Vagina (tissue), 2 donors: ENCODE measurements at regions not wholly inside any gene's neighbourhood (a gene's known extent, or its start where the extent isn't known, plus 50 kb on each side); places are given as distances from the start of the nearest gene placed in this dataset.

Experiments
- DNase-seq, 2 donors: peaks; one replicate each; pipeline ENCODE4 v3.0.0-alpha.2; 2017; ENCODE audit errors: extremely low spot score in 2 of 2
- H3K27ac ChIP-seq: fragments of 200-600 bp; sonication (generic); one replicate; pipeline ENCODE4 v1.5.1; 2019
- H3K27me3 ChIP-seq: fragments of 200-600 bp; sonication (generic); one replicate; pipeline ENCODE4 v1.5.1; 2019
- H3K36me3 ChIP-seq, 2 donors: fragments of 200-600 bp; sonication (generic); one replicate each; pipeline ENCODE4 v1.5.1; 2017 to 2019
- H3K4me1 ChIP-seq: fragments of 200-600 bp; sonication (generic); one replicate; pipeline ENCODE4 v1.5.1; 2019
- H3K4me3 ChIP-seq, 2 donors: fragments of 200-600 bp; sonication (generic); 1 replicate in 1 of 2; 2 replicates in 1 of 2; pipeline ENCODE4 v1.5.1; 2016 to 2019
- H3K9me3 ChIP-seq: fragments of 200-600 bp; sonication (generic); one replicate; pipeline ENCODE4 v1.5.1; 2019
- POLR2A ChIP-seq, 2 donors: fragments of 450-650 bp; IDR thresholded peaks; one replicate each; pipeline ENCODE4 v1.6.1; 2017; ENCODE audit warnings: antibody characterized with exemption in 2 of 2, mild to moderate bottlenecking in 2 of 2, moderate library complexity in 2 of 2
- POLR2AphosphoS5 ChIP-seq, 2 donors: sonication (generic); formaldehyde crosslinking; IDR thresholded peaks; one replicate each; pipeline ENCODE4 v1.9.0; 2017; ENCODE audit warnings: antibody characterized with exemption in 2 of 2, mild to moderate bottlenecking in 2 of 2, low read depth in 1 of 2; ENCODE audit not compliant: insufficient read depth in 1 of 2
- intact Hi-C: fragments of 100-400 bp; cut with DNase I; formaldehyde crosslinking; loops from one replicate; pipeline ENCODE4 v1.15.1; 2023
- TF ChIP-seq, protein P1 (sequence below), 3 experiments: fragments of 450-650 bp in 2 of 3; fragments of 200-600 bp in 1 of 3; sonication (generic) in 1 of 3; IDR thresholded peaks; one replicate each; pipeline ENCODE4 v1.5.1; 2017 to 2019; ENCODE audit warnings: antibody characterized with exemption in 3 of 3, mild to moderate bottlenecking in 2 of 3, moderate library complexity in 2 of 3

DNA sequence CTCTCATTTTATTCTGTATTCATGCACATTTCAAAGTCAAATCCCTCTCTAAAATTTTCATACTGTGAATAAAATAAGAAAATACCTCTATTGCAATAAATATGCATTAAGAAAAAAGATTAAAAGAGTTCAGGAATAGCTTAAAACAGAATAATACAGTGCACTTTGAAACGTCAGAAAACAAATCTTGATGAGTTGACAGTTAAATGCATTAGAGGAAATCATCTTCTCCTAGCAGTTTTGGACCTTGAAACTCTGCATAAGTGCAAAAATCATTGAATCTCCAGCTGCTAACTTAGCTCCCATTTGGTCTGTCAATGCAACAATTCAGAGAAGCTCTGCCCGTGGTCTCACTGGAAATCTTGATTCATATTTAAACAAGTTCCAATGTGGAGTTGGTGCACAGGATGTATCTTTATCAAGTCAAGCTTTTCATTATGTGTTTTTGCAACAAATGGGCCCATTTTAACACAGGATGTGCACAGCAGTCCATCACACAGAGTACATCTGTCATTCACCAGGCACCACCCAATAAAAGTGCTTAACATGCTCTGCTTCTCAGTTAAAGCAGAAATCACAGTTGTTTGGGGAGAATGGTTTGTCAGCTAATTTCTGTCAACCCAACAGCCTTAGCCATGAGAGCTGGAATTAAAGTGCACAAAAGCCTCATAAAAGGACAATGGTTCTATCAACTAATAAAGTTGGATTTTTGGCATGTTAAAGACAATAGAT, 98.8 kb upstream of the ARRDC4 start:
- H3K27me3 ChIP-seq = no peaks in the 10 kb centered on the region
- H3K36me3 ChIP-seq = no peaks in the 10 kb centered on the region
- intact Hi-C loops = no loop called here
- TF ChIP-seq POLR2A (IDR thresholded peaks at IDR 0.05) (no peak), POLR2AphosphoS5 (IDR thresholded peaks at IDR 0.05; ENCODE audit: insufficient read depth in 1 of 2, low read depth in 1 of 2) (no peak)
- TF ChIP-seq, protein P1, sequence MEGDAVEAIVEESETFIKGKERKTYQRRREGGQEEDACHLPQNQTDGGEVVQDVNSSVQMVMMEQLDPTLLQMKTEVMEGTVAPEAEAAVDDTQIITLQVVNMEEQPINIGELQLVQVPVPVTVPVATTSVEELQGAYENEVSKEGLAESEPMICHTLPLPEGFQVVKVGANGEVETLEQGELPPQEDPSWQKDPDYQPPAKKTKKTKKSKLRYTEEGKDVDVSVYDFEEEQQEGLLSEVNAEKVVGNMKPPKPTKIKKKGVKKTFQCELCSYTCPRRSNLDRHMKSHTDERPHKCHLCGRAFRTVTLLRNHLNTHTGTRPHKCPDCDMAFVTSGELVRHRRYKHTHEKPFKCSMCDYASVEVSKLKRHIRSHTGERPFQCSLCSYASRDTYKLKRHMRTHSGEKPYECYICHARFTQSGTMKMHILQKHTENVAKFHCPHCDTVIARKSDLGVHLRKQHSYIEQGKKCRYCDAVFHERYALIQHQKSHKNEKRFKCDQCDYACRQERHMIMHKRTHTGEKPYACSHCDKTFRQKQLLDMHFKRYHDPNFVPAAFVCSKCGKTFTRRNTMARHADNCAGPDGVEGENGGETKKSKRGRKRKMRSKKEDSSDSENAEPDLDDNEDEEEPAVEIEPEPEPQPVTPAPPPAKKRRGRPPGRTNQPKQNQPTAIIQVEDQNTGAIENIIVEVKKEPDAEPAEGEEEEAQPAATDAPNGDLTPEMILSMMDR (IDR thresholded peaks at IDR 0.05) = no peak
- H3K9me3 ChIP-seq = no peaks in the 10 kb centered on the region
- H3K27ac ChIP-seq = no peak overlapping the region
- H3K4me1 ChIP-seq = no peaks in the 10 kb centered on the region
- no peak for DNase-seq
- H3K4me3 ChIP-seq = no peak overlapping the region

DNA sequence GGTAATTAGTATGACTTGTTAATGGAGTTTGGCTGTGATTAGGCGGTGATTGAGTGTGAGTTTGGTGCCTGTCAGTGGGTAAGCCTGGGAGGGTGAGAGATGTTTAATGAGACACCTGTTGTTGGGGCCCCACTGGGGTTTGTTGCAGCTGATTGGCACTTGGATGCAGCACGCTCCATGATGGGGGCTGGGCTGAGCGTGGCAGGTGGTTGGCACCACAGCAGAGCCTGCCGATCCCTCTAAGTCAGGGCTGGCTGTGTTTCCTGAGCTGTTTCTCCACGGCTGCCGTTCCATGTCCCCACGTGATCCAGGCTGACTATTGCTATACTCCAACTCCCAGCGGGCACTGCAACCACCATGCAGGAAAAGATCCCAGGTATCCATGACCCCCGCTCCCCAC, 93.5 kb upstream of the ARRDC4 start:
- Histone ChIP-seq H3K9me3 (no peaks in the 10 kb centered on the region), H3K27ac (no peak overlapping the region), H3K27me3 (no peaks in the 10 kb centered on the region), H3K4me3 (no peak overlapping the region), H3K4me1 (no peaks in the 10 kb centered on the region), H3K36me3 (no peaks in the 10 kb centered on the region)
- DNase-seq = no peak
- intact Hi-C loops = no loop called here
- TF ChIP-seq POLR2A (IDR thresholded peaks at IDR 0.05) = no peak
- TF ChIP-seq, protein P1 (IDR thresholded peaks at IDR 0.05) = no peak
- TF ChIP-seq POLR2AphosphoS5 (IDR thresholded peaks at IDR 0.05; ENCODE audit: insufficient read depth in 1 of 2, low read depth in 1 of 2) = no peak

DNA sequence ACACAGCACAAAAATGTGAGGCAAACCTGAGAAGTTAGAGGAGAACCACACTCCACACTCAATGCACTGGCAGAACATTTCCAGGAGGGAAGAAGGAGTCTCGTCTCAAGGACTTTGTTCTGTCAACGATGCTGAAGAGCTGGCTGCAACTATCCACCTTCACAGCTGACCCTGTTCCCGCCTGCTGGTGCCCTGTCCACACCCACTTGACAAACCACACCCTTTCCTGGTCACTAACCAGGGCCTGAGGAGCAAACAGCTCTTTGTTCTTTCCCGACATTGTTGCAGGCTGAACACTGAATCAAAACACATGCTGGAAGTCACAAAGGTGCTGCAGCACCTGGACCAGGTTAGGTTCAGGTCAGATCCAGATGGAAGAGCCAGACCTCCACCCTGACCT, 92.6 kb upstream of the ARRDC4 start:
- TF ChIP-seq, protein P1 (IDR thresholded peaks at IDR 0.05) = no peak
- TF ChIP-seq POLR2A (IDR thresholded peaks at IDR 0.05) (no peak), POLR2AphosphoS5 (IDR thresholded peaks at IDR 0.05; ENCODE audit: insufficient read depth in 1 of 2, low read depth in 1 of 2) (no peak)
- Histone ChIP-seq H3K4me1 (no peaks in the 10 kb centered on the region), H3K36me3 (no peaks in the 10 kb centered on the region), H3K27ac (no peak overlapping the region), H3K4me3 (no peak overlapping the region), H3K9me3 (no peaks in the 10 kb centered on the region), H3K27me3 (no peaks in the 10 kb centered on the region)
- intact Hi-C loops = no loop called here
- no peak for DNase-seq

DNA sequence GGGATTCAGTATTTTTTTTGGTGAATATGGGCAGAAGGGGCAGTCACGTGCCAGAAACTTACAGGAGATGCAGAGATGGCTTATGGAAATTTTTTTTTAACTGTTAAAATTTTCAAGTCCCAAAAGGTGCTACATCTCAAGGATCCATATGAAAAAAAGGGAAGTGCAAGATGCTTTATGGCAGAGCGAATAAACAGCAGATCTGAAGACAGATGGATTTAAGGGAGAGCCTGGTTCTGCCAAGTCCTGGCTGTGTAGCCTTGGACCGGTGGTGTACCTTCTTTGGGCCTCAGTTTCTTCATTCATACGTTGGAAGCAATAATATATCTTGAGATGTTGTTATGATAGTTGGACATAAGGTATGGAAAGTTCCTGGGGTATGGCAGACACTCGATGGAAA, 91.5 kb upstream of the ARRDC4 start:
- TF ChIP-seq POLR2A (IDR thresholded peaks at IDR 0.05) (no peak), POLR2AphosphoS5 (IDR thresholded peaks at IDR 0.05; ENCODE audit: insufficient read depth in 1 of 2, low read depth in 1 of 2) (no peak)
- TF ChIP-seq, protein P1 (IDR thresholded peaks at IDR 0.05) = no peak
- intact Hi-C loops = no loop called here

DNA sequence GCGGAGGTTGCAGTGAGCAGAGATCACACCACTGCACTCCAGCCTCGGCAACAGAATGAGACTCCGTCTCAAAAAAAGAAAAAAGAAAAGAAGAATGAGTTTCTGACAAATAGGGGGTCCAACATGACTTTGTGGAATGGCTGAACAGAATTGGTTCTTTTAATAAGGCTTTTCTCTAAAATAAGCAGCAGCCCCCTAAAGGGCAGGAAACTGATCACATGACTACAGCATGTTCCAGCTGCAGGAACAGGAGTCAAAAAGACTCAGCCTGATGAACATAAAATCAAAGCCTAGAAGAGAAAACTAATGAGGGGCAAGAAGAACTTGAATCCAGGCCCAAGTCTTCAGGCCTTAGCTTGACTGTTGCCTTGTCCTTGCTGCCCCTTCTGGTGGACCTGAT, 89.7 kb upstream of the ARRDC4 start:
- intact Hi-C loops = no loop called here
- Histone ChIP-seq H3K9me3 (no peaks in the 10 kb centered on the region), H3K27ac (no peak overlapping the region)

More for the DNA sequence above, 91.5 kb upstream of the ARRDC4 start:
- no peaks in the 10 kb centered on the region for H3K27me3 ChIP-seq
- H3K4me1 ChIP-seq = no peaks in the 10 kb centered on the region
- H3K36me3 ChIP-seq = no peaks in the 10 kb centered on the region
- H3K4me3 ChIP-seq = no peak overlapping the region
- DNase-seq = no peak
- no peak overlapping the region for H3K27ac ChIP-seq
- no peaks in the 10 kb centered on the region for H3K9me3 ChIP-seq

More for the DNA sequence above, 89.7 kb upstream of the ARRDC4 start:
- TF ChIP-seq POLR2AphosphoS5 (IDR thresholded peaks at IDR 0.05; ENCODE audit: insufficient read depth in 1 of 2, low read depth in 1 of 2) = no peak
- TF ChIP-seq POLR2A (IDR thresholded peaks at IDR 0.05) = no peak
- TF ChIP-seq, protein P1 (IDR thresholded peaks at IDR 0.05) = no peak
- no peak overlapping the region for H3K4me3 ChIP-seq
- no peaks in the 10 kb centered on the region for H3K4me1 ChIP-seq
- no peaks in the 10 kb centered on the region for H3K27me3 ChIP-seq
- H3K36me3 ChIP-seq = no peaks in the 10 kb centered on the region
- DNase-seq = no peak
